ENCODE measurements at regions not wholly inside any gene's neighbourhood (a gene's known extent, or its start where the extent isn't known, plus 50 kb on each side); places are given as distances from the start of the nearest gene placed in this dataset.

- CTCF ChIA-PET = no interaction called here
- DNase-seq (no peak), ATAC-seq (no peak)
- H3K36me3 Mint-ChIP-seq = no peaks in the 10 kb centered on the region
- H3K4me1 Mint-ChIP-seq = no peaks in the 10 kb centered on the region
- no peak overlapping the region for H3K4me3 Mint-ChIP-seq
- H3K9me3 Mint-ChIP-seq (ENCODE audit: low read depth) = no peaks in the 10 kb centered on the region
- no peak overlapping the region for H3K27ac Mint-ChIP-seq
- H3K27me3 Mint-ChIP-seq = no peaks in the 10 kb centered on the region
Observed at GRCh38 chr3:180860180-180860858, 52.2 kb upstream of the FXR1 start.

All from activated CD8-positive, alpha-beta memory T cell treated with anti-CD3 and anti-CD28 coated beads, Interleukin-2, amount 10 ng/mL, durations not matched to agents 7 days and 5 days (primary cell).